Small intestine (tissue), 7 donors: ENCODE measurements at regions not wholly inside any gene's neighbourhood (a gene's known extent, or its start where the extent isn't known, plus 50 kb on each side); places are given as distances from the start of the nearest gene placed in this dataset.

Source experiments
- DNase-seq, 2 donors: peaks; one replicate each; pipeline versions ENCODE4 v3.0.0 to v3.0.0-alpha.2; 2013
- FAIRE-seq: peaks from 2 replicates; lab custom pipeline; 2012; peaks lifted over from hg19 to GRCh38; lab: Jason Lieb, UNC
- H3K27ac ChIP-seq, 3 donors: one replicate each; pipeline ENCODE4 v1.5.1; 2013; ENCODE audit warnings: low read length in 2 of 3, mild to moderate bottlenecking in 2 of 3, control low read depth in 1 of 3, inconsistent platforms in 1 of 3, low read depth in 1 of 3, moderate library complexity in 1 of 3
- H3K27me3 ChIP-seq, 3 donors: one replicate each; pipeline ENCODE4 v1.6.1; 2013; ENCODE audit warnings: low read length in 3 of 3, inconsistent platforms in 1 of 3; ENCODE audit not compliant: control insufficient read depth in 3 of 3, insufficient read depth in 3 of 3
- H3K36me3 ChIP-seq, 3 donors: one replicate each; pipeline ENCODE4 v1.6.1; 2013; ENCODE audit warnings: low read length in 3 of 3, inconsistent platforms in 1 of 3, low read depth in 1 of 3, mild to moderate bottlenecking in 1 of 3, moderate library complexity in 1 of 3; ENCODE audit not compliant: control insufficient read depth in 3 of 3, insufficient read depth in 2 of 3
- H3K4me1 ChIP-seq, 3 donors: one replicate each; pipeline ENCODE4 v1.6.1; 2013; ENCODE audit warnings: low read length in 2 of 3, inconsistent platforms in 1 of 3, low read depth in 1 of 3, mild to moderate bottlenecking in 1 of 3, moderate library complexity in 1 of 3; ENCODE audit not compliant: control insufficient read depth in 3 of 3, insufficient read depth in 2 of 3
- H3K4me3 ChIP-seq, 3 donors: one replicate each; pipeline ENCODE4 v1.5.1; 2013; ENCODE audit warnings: low read length in 3 of 3, control low read depth in 1 of 3, inconsistent platforms in 1 of 3, low read depth in 1 of 3, mild to moderate bottlenecking in 1 of 3, moderate library complexity in 1 of 3
- H3K9me3 ChIP-seq, 2 donors: one replicate each; pipeline ENCODE4 v1.6.1; 2013; ENCODE audit warnings: low read depth in 1 of 2, low read length in 1 of 2; ENCODE audit not compliant: control insufficient read depth in 2 of 2, insufficient read depth in 1 of 2
- WGBS, 3 donors: extraction: QIAGEN DNeasy Blood & Tissue Kit; methylation state at CpG; one replicate each; pipeline ENCODE4 v1.1.7; 2013; 5-methylcytosine and 5-hydroxymethylcytosine counted together
- donor health status: healthy with polysubstance abuse.
- donor health status: control.
- donor health status: control.
- donor health status: Bipolar disorder and iron deficiency.
- donor health status: healthy.

DNA sequence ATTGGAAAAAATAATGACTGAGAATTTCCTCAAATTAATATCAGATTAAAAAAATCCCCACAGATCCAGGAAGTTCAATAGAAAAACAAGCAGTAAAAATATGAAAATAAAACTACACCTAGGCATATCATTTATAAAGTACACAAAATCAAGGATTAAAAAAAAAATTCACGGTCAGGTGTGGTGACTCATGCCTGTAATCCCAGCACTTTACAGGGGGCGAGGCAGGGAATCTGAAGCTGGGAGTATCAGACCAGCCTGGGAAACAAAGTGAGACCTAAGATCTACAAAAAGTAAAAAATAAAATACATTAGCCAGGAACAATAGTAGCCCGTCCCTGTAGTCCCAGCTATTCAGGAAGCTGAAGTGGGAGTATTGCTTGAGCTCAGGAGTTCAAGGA, 778.3 kb upstream of the ALCAM start:
- no peak for FAIRE-seq
- Histone ChIP-seq H3K36me3 (no peaks in the 10 kb centered on the region), H3K9me3 (peaks cover 0 to 2% of the 10 kb centered on the region in 2 donors), H3K4me1 (no peaks in the 10 kb centered on the region), H3K27ac (no peak overlapping the region), H3K27me3 (no peaks in the 10 kb centered on the region), H3K4me3 (no peak overlapping the region)
- WGBS, 3 donors, result 29 to 75% (median 45%) methylated on average over 3 of the region's 3 CpGs
- DNase-seq, result no peak

GRCh38 chr3:104591776-104592175, 774.9 kb upstream of the ALCAM start:
- no peaks in the 10 kb centered on the region for H3K4me1 ChIP-seq
- H3K36me3 ChIP-seq, result no peaks in the 10 kb centered on the region
- H3K27ac ChIP-seq, result no peak overlapping the region
- DNase-seq, result no peak
- FAIRE-seq, result no peak
- no peak overlapping the region for H3K4me3 ChIP-seq
- no peaks in the 10 kb centered on the region for H3K27me3 ChIP-seq
- H3K9me3 ChIP-seq, result peaks cover 0 to 2% of the 10 kb centered on the region in 2 donors
- WGBS, 3 donors, result 89 to 93% (median 92%) methylated on average over 3 of the region's 3 CpGs

GRCh38 chr3:104594491-104594890, 772.2 kb upstream of the ALCAM start:
- WGBS, 3 donors, result 83 to 89% (median 86%) methylated on average over 2 of the region's 2 CpGs
- Histone ChIP-seq H3K4me1 (no peaks in the 10 kb centered on the region), H3K9me3 (no peaks in the 10 kb centered on the region), H3K27me3 (no peaks in the 10 kb centered on the region), H3K4me3 (no peak overlapping the region), H3K36me3 (no peaks in the 10 kb centered on the region), H3K27ac (no peak overlapping the region)
- FAIRE-seq (no peak), DNase-seq (no peak)

GRCh38 chr3:104596054-104596453, 770.7 kb upstream of the ALCAM start:
- no peak for FAIRE-seq
- DNase-seq, result no peak
- Histone ChIP-seq H3K36me3 (no peaks in the 10 kb centered on the region), H3K27me3 (no peaks in the 10 kb centered on the region), H3K4me3 (no peak overlapping the region), H3K4me1 (no peaks in the 10 kb centered on the region), H3K27ac (no peak overlapping the region), H3K9me3 (no peaks in the 10 kb centered on the region)
- WGBS, 3 donors, result 78 to 92% (median 86%) methylated on average over 2 of the region's 2 CpGs

GRCh38 chr3:104596551-104596950, 770.2 kb upstream of the ALCAM start:
- Histone ChIP-seq H3K36me3 (no peaks in the 10 kb centered on the region), H3K27me3 (no peaks in the 10 kb centered on the region), H3K9me3 (no peaks in the 10 kb centered on the region), H3K4me1 (no peaks in the 10 kb centered on the region), H3K4me3 (no peak overlapping the region), H3K27ac (no peak overlapping the region)
- WGBS, 3 donors, result 6 to 22% (median 22%) methylated on average over 2 of the region's 2 CpGs
- FAIRE-seq, result no peak
- DNase-seq, result peak; percentile 36

- FAIRE-seq, result no peak
- Histone ChIP-seq H3K27me3 (no peaks in the 10 kb centered on the region), H3K4me3 (no peak overlapping the region), H3K9me3 (no peaks in the 10 kb centered on the region), H3K27ac (no peak overlapping the region), H3K4me1 (no peaks in the 10 kb centered on the region), H3K36me3 (no peaks in the 10 kb centered on the region)
- WGBS, 3 donors, result 66 to 79% (median 69%) methylated on average over 6 of the region's 6 CpGs
- DNase-seq, result no peak
These were observed 767.7 kb upstream of the ALCAM start for GRCh38 chr3:104598848-104599511.

DNA sequence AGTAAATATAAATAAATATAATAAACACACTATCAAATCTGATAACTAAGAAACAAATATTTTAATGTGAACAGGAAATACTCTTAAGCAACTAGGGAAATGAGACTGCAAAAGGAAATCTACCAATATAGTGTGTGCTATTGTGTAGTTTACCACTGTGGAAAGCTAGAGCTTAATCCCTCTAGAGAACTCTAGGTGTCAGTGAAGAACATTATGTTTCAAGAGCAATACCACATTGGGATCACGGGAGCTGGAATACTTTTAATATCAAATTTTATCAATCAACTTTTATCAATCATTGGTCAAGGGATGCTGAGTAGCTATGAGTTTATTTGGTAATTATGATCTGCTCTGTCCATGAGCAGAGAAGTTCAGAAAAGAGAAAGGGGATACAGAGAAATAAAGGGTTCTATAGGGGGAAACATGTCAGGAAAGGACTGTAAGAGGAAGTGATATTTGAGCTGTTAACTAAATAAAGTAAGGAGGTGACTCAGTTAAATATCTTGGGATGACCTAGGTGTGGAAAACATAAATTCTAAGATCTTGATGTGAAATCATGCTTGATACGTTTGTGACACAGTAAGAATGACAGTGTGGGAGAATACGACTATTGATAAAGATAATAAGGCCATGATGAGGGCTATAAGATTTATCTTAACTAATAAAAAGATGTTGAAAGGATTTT, 762.2 kb upstream of the ALCAM start:
- no peaks in the 10 kb centered on the region for H3K36me3 ChIP-seq
- FAIRE-seq (no peak), DNase-seq (no peak)
- H3K9me3 ChIP-seq, result no peaks in the 10 kb centered on the region
- H3K27ac ChIP-seq, result no peak overlapping the region
- H3K27me3 ChIP-seq, result no peaks in the 10 kb centered on the region
- H3K4me3 ChIP-seq, result no peak overlapping the region
- no peaks in the 10 kb centered on the region for H3K4me1 ChIP-seq
- WGBS, 3 donors, result 19 to 52% (median 39%) methylated on average over 3 of the region's 3 CpGs

GRCh38 chr3:104606812-104607211, 759.9 kb upstream of the ALCAM start:
- Histone ChIP-seq H3K4me3 (no peak overlapping the region), H3K36me3 (no peaks in the 10 kb centered on the region), H3K27me3 (no peaks in the 10 kb centered on the region), H3K27ac (no peak overlapping the region), H3K4me1 (no peaks in the 10 kb centered on the region), H3K9me3 (no peaks in the 10 kb centered on the region)
- 5 to 31% (median 12%) methylated on average over 2 of the region's 2 CpGs for WGBS, 3 donors
- FAIRE-seq, result no peak
- DNase-seq, result no peak
